ENCODE measurements at regions not wholly inside any gene's neighbourhood (a gene's known extent, or its start where the extent isn't known, plus 50 kb on each side); places are given as distances from the start of the nearest gene placed in this dataset.
"Not testable (repeated sequence)": the region's sequence is repeated elsewhere in the genome, so short reads cannot be mapped to it uniquely, and the experiment has no call there.

DNA sequence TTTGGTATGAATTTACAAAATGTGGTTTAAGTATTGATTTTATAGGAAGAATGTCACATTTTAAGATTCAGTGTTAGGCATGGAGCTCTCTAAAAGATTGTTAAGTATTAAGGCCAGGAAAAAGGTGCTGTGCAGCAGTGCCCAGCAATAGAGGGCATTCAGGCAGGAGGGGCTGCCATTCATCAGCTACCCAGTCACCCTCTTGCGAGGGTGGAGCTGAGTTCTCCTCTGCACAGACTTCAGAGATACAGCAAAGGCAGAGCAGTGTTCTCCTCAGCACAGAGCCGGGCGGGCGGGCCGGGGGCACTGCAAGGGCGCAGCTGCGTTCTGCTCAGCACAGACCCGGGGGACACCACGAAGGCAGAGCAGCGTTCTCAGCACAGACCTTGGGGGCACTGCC, 474.0 kb downstream of the SPATA31A6 start:
- not testable (repeated sequence) for TF ChIP-seq POLR2AphosphoS5 (IDR thresholded peaks at IDR 0.05); POLR2A (IDR thresholded peaks at IDR 0.05; ENCODE audit: low read depth)
- TF ChIP-seq, protein P1, sequence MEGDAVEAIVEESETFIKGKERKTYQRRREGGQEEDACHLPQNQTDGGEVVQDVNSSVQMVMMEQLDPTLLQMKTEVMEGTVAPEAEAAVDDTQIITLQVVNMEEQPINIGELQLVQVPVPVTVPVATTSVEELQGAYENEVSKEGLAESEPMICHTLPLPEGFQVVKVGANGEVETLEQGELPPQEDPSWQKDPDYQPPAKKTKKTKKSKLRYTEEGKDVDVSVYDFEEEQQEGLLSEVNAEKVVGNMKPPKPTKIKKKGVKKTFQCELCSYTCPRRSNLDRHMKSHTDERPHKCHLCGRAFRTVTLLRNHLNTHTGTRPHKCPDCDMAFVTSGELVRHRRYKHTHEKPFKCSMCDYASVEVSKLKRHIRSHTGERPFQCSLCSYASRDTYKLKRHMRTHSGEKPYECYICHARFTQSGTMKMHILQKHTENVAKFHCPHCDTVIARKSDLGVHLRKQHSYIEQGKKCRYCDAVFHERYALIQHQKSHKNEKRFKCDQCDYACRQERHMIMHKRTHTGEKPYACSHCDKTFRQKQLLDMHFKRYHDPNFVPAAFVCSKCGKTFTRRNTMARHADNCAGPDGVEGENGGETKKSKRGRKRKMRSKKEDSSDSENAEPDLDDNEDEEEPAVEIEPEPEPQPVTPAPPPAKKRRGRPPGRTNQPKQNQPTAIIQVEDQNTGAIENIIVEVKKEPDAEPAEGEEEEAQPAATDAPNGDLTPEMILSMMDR (IDR thresholded peaks at IDR 0.05), result not testable (repeated sequence)

Measured in esophagus muscularis mucosa (tissue), 3 donors.